NCI-H2196 (cell line): ENCODE measurements at regions not wholly inside any gene's neighbourhood (a gene's known extent, or its start where the extent isn't known, plus 50 kb on each side); places are given as distances from the start of the nearest gene placed in this dataset.

Source experiments
- DNase-seq: peaks from one replicate; lab custom pipeline; 2025; ENCODE audit not compliant: unreplicated experiment; lab: John Stamatoyannopoulos, UW

GRCh38 chr7:156191090-156191489, 378.8 kb upstream of the SHH start:
- no peak for DNase-seq

- no peak for DNase-seq
These were observed 372.8 kb upstream of the SHH start for GRCh38 chr7:156185076-156185475.

GRCh38 chr7:156184164-156184563, 371.9 kb upstream of the SHH start:
- DNase-seq = no peak

- DNase-seq = no peak
These were observed 368.4 kb upstream of the SHH start for GRCh38 chr7:156180451-156181229.

- no peak for DNase-seq
These were observed 367.7 kb upstream of the SHH start for GRCh38 chr7:156179872-156180390.

GRCh38 chr7:156178857-156179256, 366.6 kb upstream of the SHH start:
- no peak for DNase-seq

GRCh38 chr7:156178214-156178613, 366.0 kb upstream of the SHH start:
- DNase-seq = no peak

- no peak for DNase-seq
These were observed 365.3 kb upstream of the SHH start for GRCh38 chr7:156177422-156178055.

- DNase-seq = no peak
These were observed 363.8 kb upstream of the SHH start for GRCh38 chr7:156176039-156176438.

GRCh38 chr7:156175003-156175402, 362.7 kb upstream of the SHH start:
- no peak for DNase-seq

GRCh38 chr7:156174428-156174827, 362.2 kb upstream of the SHH start:
- no peak for DNase-seq

GRCh38 chr7:156173748-156174353, 361.6 kb upstream of the SHH start:
- DNase-seq = no peak

- no peak for DNase-seq
These were observed 361.1 kb upstream of the SHH start for GRCh38 chr7:156173346-156173745.

GRCh38 chr7:156172638-156173037, 360.4 kb upstream of the SHH start:
- DNase-seq = no peak

GRCh38 chr7:156169474-156170370, 357.5 kb upstream of the SHH start:
- DNase-seq = no peak

GRCh38 chr7:156168434-156168833, 356.2 kb upstream of the SHH start:
- DNase-seq = no peak

GRCh38 chr7:156167987-156168386, 355.7 kb upstream of the SHH start:
- DNase-seq = no peak

- DNase-seq = no peak
These were observed 355.1 kb upstream of the SHH start for GRCh38 chr7:156167417-156167807.

GRCh38 chr7:156166692-156167416, 354.6 kb upstream of the SHH start:
- no peak for DNase-seq

GRCh38 chr7:156163747-156164146, 351.5 kb upstream of the SHH start:
- DNase-seq = no peak
